22Rv1 (cell line): ENCODE measurements at regions not wholly inside any gene's neighbourhood (a gene's known extent, or its start where the extent isn't known, plus 50 kb on each side); places are given as distances from the start of the nearest gene placed in this dataset.

Source experiments
- CTCF ChIP-seq: fragments of 450-650 bp; IDR thresholded peaks from 2 replicates; pipeline ENCODE4 v1.5.1; 2017; ENCODE audit warnings: mild to moderate bottlenecking
- ZFX ChIP-seq: fragments of 450-650 bp; IDR thresholded peaks from 2 replicates; pipeline ENCODE4 v1.6.1; 2017; ENCODE audit warnings: antibody characterized with exemption, borderline replicate concordance

GRCh38 chr18:40651163-40651562, 1303.9 kb upstream of the PIK3C3 start:
- TF ChIP-seq CTCF: no peak
- no peak for TF ChIP-seq ZFX
